Ovary (tissue), 3 donors: ENCODE measurements at regions not wholly inside any gene's neighbourhood (a gene's known extent, or its start where the extent isn't known, plus 50 kb on each side); places are given as distances from the start of the nearest gene placed in this dataset.

Experiments used
- CTCF ChIP-seq, 3 donors: fragments of 450-650 bp in 2 of 3; fragments of 200-600 bp in 1 of 3; IDR thresholded peaks; one replicate each; pipeline versions ENCODE4 v1.5.1 to v1.8.0; 2016 to 2022; ENCODE audit warnings: antibody characterized with exemption in 3 of 3, mild to moderate bottlenecking in 1 of 3
- EP300 ChIP-seq: sonication (generic); formaldehyde crosslinking; IDR thresholded peaks from one replicate; pipeline ENCODE4 v1.6.1; 2017; ENCODE audit warnings: antibody characterized with exemption
- POLR2A ChIP-seq: fragments of 450-650 bp; IDR thresholded peaks from one replicate; pipeline ENCODE4 v1.6.1; 2017; ENCODE audit warnings: antibody characterized with exemption, mild to moderate bottlenecking, moderate library complexity
- donor health status: DM: no; HTN: no; CAD: no.

- no peak for TF ChIP-seq CTCF (IDR thresholded peaks at IDR 0.05)
- TF ChIP-seq POLR2A: no peak
- no peak for TF ChIP-seq EP300
Observed at GRCh38 chr5:86565197-86565789, 52.4 kb upstream of the COX7C start.
